Mammary epithelial cell (primary cell): ENCODE measurements at regions not wholly inside any gene's neighbourhood (a gene's known extent, or its start where the extent isn't known, plus 50 kb on each side); places are given as distances from the start of the nearest gene placed in this dataset.

ENCODE experiments used
- CTCF ChIP-seq, 2 donors: IDR thresholded peaks in 1 of 2; conservative IDR thresholded peaks in 1 of 2; 2 replicates each; pipeline ENCODE4 v1.5.1; 2011 to 2012; ENCODE audit warnings: inconsistent platforms in 2 of 2, low read length in 2 of 2, mild to moderate bottlenecking in 2 of 2, control low read depth in 1 of 2, low read depth in 1 of 2; ENCODE audit not compliant: insufficient read depth in 1 of 2; ENCODE audit errors: extremely low read depth in 1 of 2
- EZH2 ChIP-seq: IDR thresholded peaks from 2 replicates; pipeline ENCODE4 v1.6.1; 2012; ENCODE audit warnings: low read length, inconsistent platforms, borderline replicate concordance

- TF ChIP-seq CTCF (conservative IDR thresholded peaks at IDR 0.05 in 1 of 2, IDR thresholded peaks at IDR 0.05 in 1 of 2; ENCODE audit: extremely low read depth in 1 of 2, insufficient read depth in 1 of 2, low read depth in 1 of 2, low read length in 2 of 2) (no peak), EZH2 (no peak)
Observed at GRCh38 chr1:38436749-38437148, 390.2 kb upstream of the POU3F1 start.
